ENCODE measurements at regions not wholly inside any gene's neighbourhood (a gene's known extent, or its start where the extent isn't known, plus 50 kb on each side); places are given as distances from the start of the nearest gene placed in this dataset.
"Not testable (repeated sequence)": the region's sequence is repeated elsewhere in the genome, so short reads cannot be mapped to it uniquely, and the experiment has no call there.

GRCh38 chr6:158881276-158881675, 62.1 kb upstream of the EZR start:
- not testable (repeated sequence) for H3K36me3 ChIP-seq, H3K27me3 ChIP-seq, H3K9ac ChIP-seq, H3K27ac ChIP-seq, H4K20me1 ChIP-seq, H3K4me3 ChIP-seq, H3K4me2 ChIP-seq
- H3K9me3 ChIP-seq: peaks cover 34% of the 10 kb centered on the region
- H3K4me1 ChIP-seq: peaks cover 12% of the 10 kb centered on the region; the same call in 1 of the 2 replicates

- Histone ChIP-seq H3K4me3 (no peak overlapping the region), H3K27ac (no peak overlapping the region), H3K9me3 (peaks cover 35% of the 10 kb centered on the region), H3K36me3 (no peaks in the 10 kb centered on the region), H3K27me3 (no peaks in the 10 kb centered on the region), H3K4me2 (no peak overlapping the region), H3K9ac (no peak overlapping the region), H3K4me1 (peaks cover 11% of the 10 kb centered on the region; the same call in 1 of the 2 replicates), H4K20me1 (no peaks in the 10 kb centered on the region)
- no peak for TF ChIP-seq Cebpa-rat (IDR thresholded peaks at IDR 0.05)
Observed at GRCh38 chr6:158879180-158879579, 60.0 kb upstream of the EZR start.

- Histone ChIP-seq H3K36me3 (no peaks in the 10 kb centered on the region), H3K4me3 (no peak overlapping the region)
Observed at GRCh38 chr6:158877716-158878115, 58.5 kb upstream of the EZR start.

GRCh38 chr6:158876886-158877285, 57.7 kb upstream of the EZR start:
- no peak overlapping the region for H3K9ac ChIP-seq
- H3K4me1 ChIP-seq: peaks cover 21% of the 10 kb centered on the region
- no peak overlapping the region for H3K4me3 ChIP-seq
- no peak overlapping the region for H3K27ac ChIP-seq
- H3K4me2 ChIP-seq: 0 out of 2 replicates have a peak overlapping the region, but pooled peaks have one; percentile 17
- H3K36me3 ChIP-seq: no peaks in the 10 kb centered on the region
- no peaks in the 10 kb centered on the region for H4K20me1 ChIP-seq
- TF ChIP-seq Cebpa-rat (IDR thresholded peaks at IDR 0.05): no peak
- H3K9me3 ChIP-seq: peaks cover 31% of the 10 kb centered on the region
- H3K27me3 ChIP-seq: no peaks in the 10 kb centered on the region

More at GRCh38 chr6:158877716-158878115, 58.5 kb upstream of the EZR start:
- H3K27me3 ChIP-seq: no peaks in the 10 kb centered on the region
- no peaks in the 10 kb centered on the region for H4K20me1 ChIP-seq
- H3K4me1 ChIP-seq: peaks cover 20% of the 10 kb centered on the region
- H3K9ac ChIP-seq: no peak overlapping the region
- peaks cover 35% of the 10 kb centered on the region for H3K9me3 ChIP-seq
- H3K27ac ChIP-seq: no peak overlapping the region
- TF ChIP-seq Cebpa-rat (IDR thresholded peaks at IDR 0.05): no peak
- peak overlapping the region; percentile 17; the same call in 1 of the 2 replicates for H3K4me2 ChIP-seq

GRCh38 chr6:158870649-158870957, 51.4 kb upstream of the EZR start:
- Histone ChIP-seq H3K9ac (peak overlapping the region; percentile 86; the same call in 1 of the 2 replicates), H4K20me1 (no peaks in the 10 kb centered on the region), H3K9me3 (0 out of 2 replicates have a peak, but pooled peaks cover 7% of the 10 kb centered on the region), H3K4me1 (peaks cover 62% of the 10 kb centered on the region), H3K27me3 (no peaks in the 10 kb centered on the region), H3K27ac (peak overlapping the region; percentile 99), H3K36me3 (no peaks in the 10 kb centered on the region), H3K4me2 (peak overlapping the region; percentile 84), H3K4me3 (peak overlapping the region; percentile 62; the same call in 1 of the 2 replicates)
- TF ChIP-seq Cebpa-rat (IDR thresholded peaks at IDR 0.05): no peak

GRCh38 chr6:158869826-158870648, 50.9 kb upstream of the EZR start:
- TF ChIP-seq Cebpa-rat (IDR thresholded peaks at IDR 0.05): no peak
- Histone ChIP-seq H3K9ac (peak overlapping the region; percentile 86), H3K27ac (peak overlapping the region; percentile 99), H4K20me1 (no peaks in the 10 kb centered on the region), H3K4me3 (peak overlapping the region; percentile 62), H3K36me3 (no peaks in the 10 kb centered on the region), H3K9me3 (0 out of 2 replicates have a peak, but pooled peaks cover 7% of the 10 kb centered on the region), H3K27me3 (no peaks in the 10 kb centered on the region), H3K4me1 (peaks cover 68% of the 10 kb centered on the region), H3K4me2 (peak overlapping the region; percentile 84)

GRCh38 chr6:158868890-158869825, 50.0 kb upstream of the EZR start:
- H3K9ac ChIP-seq: peak overlapping the region; percentile 94
- no peaks in the 10 kb centered on the region for H4K20me1 ChIP-seq
- 0 out of 2 replicates have a peak, but pooled peaks cover 7% of the 10 kb centered on the region for H3K9me3 ChIP-seq
- no peaks in the 10 kb centered on the region for H3K36me3 ChIP-seq
- peak overlapping the region; percentile 81 for H3K4me2 ChIP-seq
- no peaks in the 10 kb centered on the region for H3K27me3 ChIP-seq
- TF ChIP-seq Cebpa-rat (IDR thresholded peaks at IDR 0.05): no peak
- H3K27ac ChIP-seq: peak overlapping the region; percentile 99
- peak overlapping the region; percentile 57 for H3K4me3 ChIP-seq
- H3K4me1 ChIP-seq: peaks cover 70% of the 10 kb centered on the region
